HG03159 (cell line): ENCODE measurements at regions not wholly inside any gene's neighbourhood (a gene's known extent, or its start where the extent isn't known, plus 50 kb on each side); places are given as distances from the start of the nearest gene placed in this dataset.
"Not testable (repeated sequence)": the region's sequence is repeated elsewhere in the genome, so short reads cannot be mapped to it uniquely, and the experiment has no call there.

Experiments used
- ATAC-seq: cut with Tn5 transposase; IDR thresholded peaks from one replicate; pipeline ENCODE4 v1.9.1; 2021; ENCODE audit warnings: mild to moderate bottlenecking, moderate library complexity; ENCODE audit not compliant: unreplicated experiment

- no peak for ATAC-seq
These were observed 807.9 kb downstream of the PRELID2 start for GRCh38 chr5:145027286-145027685.

DNA sequence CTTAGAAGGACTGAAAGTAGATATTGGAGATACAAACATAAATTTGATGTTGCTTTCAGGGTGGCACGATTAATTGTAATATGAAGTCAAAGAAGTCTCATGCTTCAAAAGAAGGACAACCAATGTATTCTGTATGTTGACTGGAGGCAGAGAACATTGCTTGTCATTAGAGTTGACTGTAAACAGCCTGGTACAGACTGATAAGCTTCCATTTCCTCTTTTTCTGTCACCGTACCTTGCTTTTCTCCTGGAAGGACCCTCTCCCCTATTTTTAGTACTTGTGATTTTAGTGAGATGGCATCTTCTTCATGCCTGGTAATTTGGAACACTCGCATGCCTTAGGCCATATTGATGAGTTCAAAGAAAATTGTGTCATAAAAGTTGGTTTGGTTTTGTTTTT lies 809.4 kb downstream of the PRELID2 start:
- ATAC-seq, result no peak

- no peak for ATAC-seq
These were observed 820.0 kb downstream of the PRELID2 start for GRCh38 chr5:145015146-145015545.

- no peak for ATAC-seq
These were observed 821.0 kb downstream of the PRELID2 start for GRCh38 chr5:145014109-145014508.

- no peak for ATAC-seq
These were observed 824.3 kb downstream of the PRELID2 start for GRCh38 chr5:145010834-145011233.

DNA sequence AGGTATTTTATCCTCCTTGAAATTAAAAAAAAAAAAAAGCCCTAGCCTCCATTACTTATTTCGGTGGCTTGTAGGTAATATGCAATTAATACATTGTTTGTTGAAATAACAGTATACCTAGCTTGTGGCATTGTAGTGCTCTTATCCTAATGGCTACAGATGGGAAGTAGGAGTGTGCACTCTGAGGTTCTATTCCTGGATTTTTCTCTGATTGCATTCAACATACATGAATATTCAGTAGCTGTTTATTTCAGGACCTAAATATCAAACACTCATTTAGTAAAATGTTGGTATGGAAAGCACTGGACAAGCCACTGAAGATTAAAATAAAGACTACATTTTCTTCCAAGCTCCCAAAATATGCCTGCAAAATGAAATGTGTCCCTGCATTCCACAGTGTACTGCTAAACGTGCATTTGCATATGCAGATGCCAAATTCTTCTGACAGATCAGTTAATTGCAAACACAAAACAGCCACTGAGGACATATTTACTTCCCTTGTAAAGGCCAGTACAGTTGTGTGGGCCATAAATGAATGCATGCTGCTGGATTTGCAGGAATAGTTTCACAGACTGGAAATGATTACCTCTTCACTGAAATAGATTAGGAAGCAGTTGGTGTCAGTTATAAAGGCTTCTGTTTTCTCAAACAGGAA lies 826.1 kb downstream of the PRELID2 start:
- no peak for ATAC-seq

GRCh38 chr5:144994356-144994755 lies 823.7 kb downstream of the KCTD16 start:
- not testable (repeated sequence) for ATAC-seq

DNA sequence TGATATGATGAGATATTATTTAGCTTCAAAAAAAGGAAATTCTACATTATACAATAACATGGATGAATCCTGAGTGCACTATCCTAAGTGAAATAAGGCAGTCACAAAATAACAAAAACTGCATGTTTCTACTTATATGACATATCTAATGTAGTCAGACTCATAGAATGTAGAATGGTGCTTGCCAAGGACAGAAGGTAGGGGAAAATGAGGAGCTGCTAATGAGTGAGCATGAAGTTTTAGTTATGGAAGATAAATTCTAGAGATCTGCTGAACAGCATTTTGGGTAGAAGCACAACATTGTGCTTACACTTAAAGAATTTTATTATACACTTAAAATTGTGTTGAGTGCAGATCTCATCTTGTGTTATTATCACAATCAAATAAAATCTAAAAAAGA lies 812.4 kb downstream of the KCTD16 start:
- ATAC-seq, result no peak

GRCh38 chr5:144979516-144980264 lies 809.0 kb downstream of the KCTD16 start:
- no peak for ATAC-seq

GRCh38 chr5:144972317-144972716 lies 801.6 kb downstream of the KCTD16 start:
- ATAC-seq, result no peak

GRCh38 chr5:144971108-144971850 lies 800.6 kb downstream of the KCTD16 start:
- no peak for ATAC-seq

DNA sequence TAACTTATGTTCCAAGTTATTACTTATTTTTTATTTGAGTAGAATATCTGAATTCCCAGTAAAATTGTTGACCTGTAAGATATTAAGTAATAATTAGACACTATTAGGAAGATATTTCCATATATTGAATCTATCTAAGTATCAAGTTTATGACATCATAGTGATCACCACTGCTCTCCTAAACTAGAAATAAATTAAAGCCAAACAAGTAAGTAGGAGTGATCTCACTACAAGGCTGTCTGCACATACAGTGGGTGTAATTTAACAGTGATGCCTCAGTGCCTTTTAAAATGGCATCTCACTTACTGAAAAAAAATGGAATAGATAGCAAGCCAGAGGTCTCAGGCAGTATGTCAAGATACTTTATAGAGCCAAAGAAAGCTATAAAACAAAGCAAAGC lies 789.6 kb downstream of the KCTD16 start:
- ATAC-seq, result no peak

DNA sequence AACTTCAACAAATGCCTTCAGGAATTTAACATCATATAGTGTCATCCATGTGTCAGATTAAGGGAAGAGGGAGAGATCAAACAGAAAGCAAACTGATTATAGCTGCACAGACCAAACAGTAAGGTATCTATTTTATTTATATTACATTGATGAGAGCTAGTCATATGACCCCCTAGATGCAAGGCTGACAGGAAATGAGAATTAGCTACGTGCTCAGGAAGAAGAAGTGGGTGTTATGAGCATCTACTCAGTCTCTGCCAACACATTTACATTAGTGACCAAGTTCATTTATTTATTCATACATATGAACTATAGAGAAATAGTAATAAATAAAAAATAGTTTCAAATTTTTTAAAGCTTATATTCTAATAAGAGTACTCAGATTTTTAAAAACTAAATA lies 787.3 kb downstream of the KCTD16 start:
- ATAC-seq, result no peak

DNA sequence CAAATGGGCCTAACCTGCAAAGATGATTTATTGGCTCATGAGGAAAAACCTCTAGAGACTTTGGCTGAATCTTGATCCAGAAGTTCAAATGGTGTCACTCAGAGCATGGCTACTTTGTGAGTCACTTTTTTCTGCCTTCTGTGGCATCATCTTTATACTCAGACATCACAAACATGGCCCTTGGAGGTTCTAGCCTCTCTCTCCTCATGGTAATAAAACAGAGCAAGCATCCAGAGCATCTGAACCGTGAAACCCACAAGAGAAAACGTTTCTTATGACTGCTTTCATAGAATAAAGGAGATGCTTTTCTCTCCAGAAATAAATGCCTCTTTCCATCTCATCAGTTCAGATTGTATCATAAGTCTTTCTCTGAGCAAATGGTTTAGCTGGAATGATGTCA lies 780.3 kb downstream of the KCTD16 start:
- ATAC-seq, result no peak

- ATAC-seq, result no peak
These were observed 776.4 kb downstream of the KCTD16 start for GRCh38 chr5:144947023-144947422.

- no peak for ATAC-seq
These were observed 774.8 kb downstream of the KCTD16 start for GRCh38 chr5:144945503-144945902.

GRCh38 chr5:144944936-144945335 lies 774.3 kb downstream of the KCTD16 start:
- ATAC-seq, result no peak

GRCh38 chr5:144941004-144941403 lies 770.3 kb downstream of the KCTD16 start:
- ATAC-seq, result no peak

DNA sequence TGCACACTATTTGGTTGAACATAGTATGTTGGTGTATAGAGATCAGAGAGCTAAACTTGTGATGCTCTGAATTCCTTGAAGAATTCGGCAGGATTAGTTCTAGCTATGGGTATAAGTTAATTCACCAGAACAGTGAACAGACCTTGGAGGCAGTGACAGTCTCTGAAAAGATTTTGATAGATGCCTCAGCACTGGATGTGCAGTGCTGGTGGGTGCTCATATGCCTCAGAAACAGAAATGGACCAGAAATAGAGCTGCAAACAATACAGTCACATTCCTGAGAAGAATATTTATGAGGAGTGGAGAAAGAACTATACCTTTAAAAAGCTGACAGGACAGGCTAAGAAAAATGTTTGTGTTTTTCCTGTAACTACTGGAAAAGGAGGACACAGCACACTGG lies 747.7 kb downstream of the KCTD16 start:
- no peak for ATAC-seq

DNA sequence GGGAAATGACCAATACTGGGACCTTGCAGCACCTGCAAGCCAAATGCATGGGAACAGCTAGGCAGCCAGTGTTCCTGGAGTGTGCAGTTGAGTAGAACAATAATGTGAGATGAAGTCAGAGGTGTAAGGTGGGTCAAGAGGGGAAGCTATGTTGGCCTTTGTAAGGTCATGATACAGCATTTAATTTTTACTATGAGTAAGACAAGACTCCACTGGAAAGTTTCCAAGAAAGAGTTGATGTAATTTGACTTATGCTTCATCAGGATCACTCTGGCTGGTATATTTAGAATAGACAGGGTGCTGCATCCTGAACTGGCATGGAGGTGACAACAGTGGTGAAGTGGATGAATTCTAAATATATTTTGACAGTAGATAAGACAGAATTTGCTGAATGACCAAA lies 744.8 kb downstream of the KCTD16 start:
- no peak for ATAC-seq

DNA sequence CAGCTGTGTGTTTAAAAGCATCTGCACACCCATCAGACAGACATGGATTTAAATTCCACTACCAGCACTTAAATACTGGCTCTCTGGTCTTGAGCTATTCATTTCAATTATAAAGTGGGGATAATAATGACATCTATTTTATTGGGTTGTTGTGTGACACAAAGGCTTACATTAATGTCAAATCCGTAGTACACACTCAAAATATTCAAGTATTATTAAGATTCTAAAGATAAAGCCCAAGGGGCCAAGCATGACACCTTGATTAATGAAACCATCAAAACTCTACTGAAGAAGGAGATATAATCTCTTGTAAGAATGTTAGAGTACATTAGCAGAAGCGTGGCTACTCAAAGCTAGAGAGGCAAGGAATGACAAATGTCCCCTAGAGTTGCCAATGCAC lies 743.0 kb downstream of the KCTD16 start:
- no peak for ATAC-seq

DNA sequence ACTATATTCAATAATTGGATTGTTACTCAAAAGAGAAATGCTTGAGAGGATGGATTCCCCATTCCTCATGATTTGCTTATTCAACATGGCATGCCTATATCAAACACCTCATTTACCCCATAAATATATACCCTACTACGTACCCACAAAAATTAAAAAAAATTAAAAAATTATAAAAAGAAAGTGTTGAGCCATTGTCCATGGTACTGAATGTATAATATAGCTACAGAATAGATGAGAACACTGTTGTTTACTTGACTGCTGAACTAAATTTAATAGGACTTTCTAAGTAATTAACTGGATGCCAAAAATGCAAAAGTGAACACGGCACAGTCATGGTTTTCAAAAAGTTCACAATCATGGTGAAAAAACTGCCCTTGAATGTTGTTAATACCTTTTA lies 725.8 kb downstream of the KCTD16 start:
- ATAC-seq, result no peak
